GM12892 (cell line): ENCODE measurements at regions not wholly inside any gene's neighbourhood (a gene's known extent, or its start where the extent isn't known, plus 50 kb on each side); places are given as distances from the start of the nearest gene placed in this dataset.

Source experiments
- POLR2A ChIP-seq: IDR thresholded peaks from 2 replicates; pipeline ENCODE4 v1.6.1; 2011; ENCODE audit warnings: low read depth, low read length, control low read depth
- POLR2AphosphoS5 ChIP-seq: IDR thresholded peaks from 2 replicates; pipeline ENCODE4 v1.6.1; 2011; ENCODE audit warnings: low read depth, low read length, control low read depth

DNA sequence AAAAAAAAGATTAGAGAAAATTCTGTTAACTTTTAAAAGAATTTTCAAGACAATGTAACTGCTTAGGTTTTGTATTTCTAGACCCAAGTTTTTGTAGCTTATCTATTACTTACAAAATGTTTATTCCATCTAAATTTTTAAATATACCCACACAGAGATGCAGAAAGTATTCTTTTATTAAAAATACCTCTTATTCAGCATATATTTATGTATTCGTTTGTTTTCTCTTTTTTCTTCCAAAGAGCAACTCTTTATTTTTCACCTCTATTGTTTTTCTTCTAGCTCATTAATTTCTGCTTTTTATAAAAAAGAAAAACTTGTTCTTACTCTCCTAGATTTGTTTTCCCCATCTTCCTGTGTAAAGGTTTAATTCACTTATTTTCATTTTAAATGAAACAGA is 180.3 kb downstream of the ZDHHC21 start:
- TF ChIP-seq POLR2A (no peak), POLR2AphosphoS5 (no peak)
